ENCODE measurements at regions not wholly inside any gene's neighbourhood (a gene's known extent, or its start where the extent isn't known, plus 50 kb on each side); places are given as distances from the start of the nearest gene placed in this dataset.

- no peak; the same call in 2 of the 3 replicates for ATAC-seq
- no peak for TF ChIP-seq RARB (CRISPR knock-in tag; IDR thresholded peaks at IDR 0.05)
- no peak for TF ChIP-seq ZFP3 (CRISPR knock-in tag; IDR thresholded peaks at IDR 0.05)
- no peak for TF ChIP-seq ESRRG (CRISPR knock-in tag; IDR thresholded peaks at IDR 0.05)
- TF ChIP-seq ZNF8 (CRISPR knock-in tag; IDR thresholded peaks at IDR 0.05): no peak
- no peak for TF ChIP-seq BACH2 (CRISPR knock-in tag; IDR thresholded peaks at IDR 0.05; ENCODE audit: borderline replicate concordance)
- TF ChIP-seq CSDC2 (CRISPR knock-in tag; IDR thresholded peaks at IDR 0.05): no peak
- TF ChIP-seq TSHZ2 (CRISPR knock-in tag; IDR thresholded peaks at IDR 0.05): no peak
- no peak for TF ChIP-seq PPARA (CRISPR knock-in tag; IDR thresholded peaks at IDR 0.05; ENCODE audit: borderline replicate concordance)
- TF ChIP-seq ZNF70 (CRISPR knock-in tag; IDR thresholded peaks at IDR 0.05): no peak
- TF ChIP-seq CREB5 (CRISPR knock-in tag; IDR thresholded peaks at IDR 0.05; ENCODE audit: low read depth): no peak
- no peak for TF ChIP-seq TCF4 (CRISPR knock-in tag; IDR thresholded peaks at IDR 0.05; ENCODE audit: borderline replicate concordance)
- TF ChIP-seq OSR1 (CRISPR knock-in tag; IDR thresholded peaks at IDR 0.05): no peak
- TF ChIP-seq ZNF565 (CRISPR knock-in tag; conservative IDR thresholded peaks at IDR 0.05; ENCODE audit: low read depth): no peak
- no peak for TF ChIP-seq ZFP30 (CRISPR knock-in tag; IDR thresholded peaks at IDR 0.05)
- no peak for TF ChIP-seq ARNTL (CRISPR knock-in tag; IDR thresholded peaks at IDR 0.05; ENCODE audit: borderline replicate concordance, low read depth)
- no peak for TF ChIP-seq CSRNP3 (CRISPR knock-in tag; IDR thresholded peaks at IDR 0.05)
- TF ChIP-seq TOX (CRISPR knock-in tag; IDR thresholded peaks at IDR 0.05; ENCODE audit: borderline replicate concordance): no peak
- no peak for TF ChIP-seq ZC3H10 (CRISPR knock-in tag; IDR thresholded peaks at IDR 0.05)
- TF ChIP-seq SNAI2 (CRISPR knock-in tag; IDR thresholded peaks at IDR 0.05): no peak
Observed at GRCh38 chr6:41470331-41471063, 75.7 kb upstream of the FOXP4 start.

- no peak for ATAC-seq
- no peak for TF ChIP-seq SNAI2 (CRISPR knock-in tag; IDR thresholded peaks at IDR 0.05)
- no peak for TF ChIP-seq TOX (CRISPR knock-in tag; IDR thresholded peaks at IDR 0.05; ENCODE audit: borderline replicate concordance)
- TF ChIP-seq PPARA (CRISPR knock-in tag; IDR thresholded peaks at IDR 0.05; ENCODE audit: borderline replicate concordance): no peak
- TF ChIP-seq ESRRG (CRISPR knock-in tag; IDR thresholded peaks at IDR 0.05): no peak
- no peak for TF ChIP-seq BACH2 (CRISPR knock-in tag; IDR thresholded peaks at IDR 0.05; ENCODE audit: borderline replicate concordance)
- TF ChIP-seq ZFP30 (CRISPR knock-in tag; IDR thresholded peaks at IDR 0.05): no peak
- TF ChIP-seq RARB (CRISPR knock-in tag; IDR thresholded peaks at IDR 0.05): no peak
- TF ChIP-seq ISL1 (CRISPR knock-in tag; IDR thresholded peaks at IDR 0.05): no peak
- no peak for TF ChIP-seq TSHZ2 (CRISPR knock-in tag; IDR thresholded peaks at IDR 0.05)
- no peak for TF ChIP-seq POU6F1 (CRISPR knock-in tag; IDR thresholded peaks at IDR 0.05; ENCODE audit: borderline replicate concordance, low read depth)
- no peak for TF ChIP-seq CSRNP3 (CRISPR knock-in tag; IDR thresholded peaks at IDR 0.05)
- TF ChIP-seq ZNF70 (CRISPR knock-in tag; IDR thresholded peaks at IDR 0.05): no peak
- TF ChIP-seq CSDC2 (CRISPR knock-in tag; IDR thresholded peaks at IDR 0.05): no peak
- no peak for TF ChIP-seq ZNF565 (CRISPR knock-in tag; conservative IDR thresholded peaks at IDR 0.05; ENCODE audit: low read depth)
- TF ChIP-seq PATZ1 (CRISPR knock-in tag; IDR thresholded peaks at IDR 0.05; ENCODE audit: borderline replicate concordance): no peak
- no peak for TF ChIP-seq TCF4 (CRISPR knock-in tag; IDR thresholded peaks at IDR 0.05; ENCODE audit: borderline replicate concordance)
- no peak for TF ChIP-seq ZFP3 (CRISPR knock-in tag; IDR thresholded peaks at IDR 0.05)
Observed at GRCh38 chr6:41471064-41471895, 74.9 kb upstream of the FOXP4 start.

All from SK-N-SH treated with all-trans-retinoic acid at 6 μM for 48 hours (cell line).